Thoracic aorta (tissue), 2 donors: ENCODE measurements at regions not wholly inside any gene's neighbourhood (a gene's known extent, or its start where the extent isn't known, plus 50 kb on each side); places are given as distances from the start of the nearest gene placed in this dataset.

Source experiments
- ATAC-seq: fragments of 150-250 bp; one replicate; pipeline ENCODE4 v1.8.0; 2017; ENCODE audit warnings: low read depth; ENCODE audit not compliant: insufficient number of reproducible peaks, low FRiP score
- DNase-seq: peaks from one replicate; pipeline ENCODE4 v3.0.0-alpha.2; 2020; ENCODE audit warnings: low spot score
- H3K27ac ChIP-seq, 2 donors: fragments of 200-600 bp; sonication (generic); 1 replicate in 1 of 2; 2 replicates in 1 of 2; pipeline ENCODE4 v1.5.1; 2016; ENCODE audit warnings: mild to moderate bottlenecking in 2 of 2, moderate library complexity in 2 of 2
- H3K27me3 ChIP-seq: fragments of 200-600 bp; sonication (generic); replicated peaks from 2 replicates; pipeline ENCODE4 v1.6.0; 2016; ENCODE audit warnings: mild to moderate bottlenecking; ENCODE audit not compliant: insufficient read depth
- H3K36me3 ChIP-seq: fragments of 200-600 bp; sonication (generic); one replicate; pipeline ENCODE4 v1.5.1; 2016
- H3K4me1 ChIP-seq, 2 donors: fragments of 200-600 bp; sonication (generic); 1 replicate in 1 of 2; 2 replicates in 1 of 2; pipeline versions ENCODE4 v1.5.1 to v1.6.0; 2016; ENCODE audit warnings: low read depth in 2 of 2, mild to moderate bottlenecking in 1 of 2; ENCODE audit not compliant: control insufficient read depth in 1 of 2
- H3K4me3 ChIP-seq: fragments of 200-600 bp; sonication (generic); 2 replicates; pipeline ENCODE4 v1.5.1; 2016; ENCODE audit warnings: mild to moderate bottlenecking
- H3K9me3 ChIP-seq: fragments of 200-600 bp; sonication (generic); 2 replicates; pipeline ENCODE4 v1.5.1; 2016
- TF ChIP-seq, protein P1 (sequence below): fragments of 200-600 bp; sonication (generic); IDR thresholded peaks from one replicate; pipeline ENCODE4 v1.5.1; 2019; ENCODE audit warnings: antibody characterized with exemption

- DNase-seq (no peak), ATAC-seq (no peak)
- TF ChIP-seq, protein P1, sequence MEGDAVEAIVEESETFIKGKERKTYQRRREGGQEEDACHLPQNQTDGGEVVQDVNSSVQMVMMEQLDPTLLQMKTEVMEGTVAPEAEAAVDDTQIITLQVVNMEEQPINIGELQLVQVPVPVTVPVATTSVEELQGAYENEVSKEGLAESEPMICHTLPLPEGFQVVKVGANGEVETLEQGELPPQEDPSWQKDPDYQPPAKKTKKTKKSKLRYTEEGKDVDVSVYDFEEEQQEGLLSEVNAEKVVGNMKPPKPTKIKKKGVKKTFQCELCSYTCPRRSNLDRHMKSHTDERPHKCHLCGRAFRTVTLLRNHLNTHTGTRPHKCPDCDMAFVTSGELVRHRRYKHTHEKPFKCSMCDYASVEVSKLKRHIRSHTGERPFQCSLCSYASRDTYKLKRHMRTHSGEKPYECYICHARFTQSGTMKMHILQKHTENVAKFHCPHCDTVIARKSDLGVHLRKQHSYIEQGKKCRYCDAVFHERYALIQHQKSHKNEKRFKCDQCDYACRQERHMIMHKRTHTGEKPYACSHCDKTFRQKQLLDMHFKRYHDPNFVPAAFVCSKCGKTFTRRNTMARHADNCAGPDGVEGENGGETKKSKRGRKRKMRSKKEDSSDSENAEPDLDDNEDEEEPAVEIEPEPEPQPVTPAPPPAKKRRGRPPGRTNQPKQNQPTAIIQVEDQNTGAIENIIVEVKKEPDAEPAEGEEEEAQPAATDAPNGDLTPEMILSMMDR: no peak
- H3K27ac ChIP-seq: no peak overlapping the region
- H3K4me3 ChIP-seq: no peak overlapping the region
- no peaks in the 10 kb centered on the region for H3K9me3 ChIP-seq
- peaks cover 6 to 26% of the 10 kb centered on the region in 2 donors for H3K4me1 ChIP-seq
- no peaks in the 10 kb centered on the region for H3K27me3 ChIP-seq
- H3K36me3 ChIP-seq: no peaks in the 10 kb centered on the region
Measured at GRCh38 chrX:68992821-68993397, 164.1 kb downstream of the EFNB1 start.

GRCh38 chrX:68991691-68992345 is 163.0 kb downstream of the EFNB1 start:
- H3K27me3 ChIP-seq: no peaks in the 10 kb centered on the region
- DNase-seq: no peak

GRCh38 chrX:68990948-68991347 is 162.1 kb downstream of the EFNB1 start:
- TF ChIP-seq, protein P1: no peak
- H3K4me3 ChIP-seq: no peak overlapping the region
- no peaks in the 10 kb centered on the region for H3K36me3 ChIP-seq
- H3K4me1 ChIP-seq: peaks cover 4 to 19% of the 10 kb centered on the region in 2 donors
- no peaks in the 10 kb centered on the region for H3K9me3 ChIP-seq
- DNase-seq (no peak), ATAC-seq (no peak)
- no peaks in the 10 kb centered on the region for H3K27me3 ChIP-seq
- H3K27ac ChIP-seq: no peak overlapping the region

More at GRCh38 chrX:68991691-68992345, 163.0 kb downstream of the EFNB1 start:
- TF ChIP-seq, protein P1: no peak
- H3K4me1 ChIP-seq: peaks cover 4 to 26% of the 10 kb centered on the region in 2 donors
- no peaks in the 10 kb centered on the region for H3K9me3 ChIP-seq
- H3K27ac ChIP-seq: no peak overlapping the region
- no peaks in the 10 kb centered on the region for H3K36me3 ChIP-seq
- no peak overlapping the region for H3K4me3 ChIP-seq
- ATAC-seq: no peak

DNA sequence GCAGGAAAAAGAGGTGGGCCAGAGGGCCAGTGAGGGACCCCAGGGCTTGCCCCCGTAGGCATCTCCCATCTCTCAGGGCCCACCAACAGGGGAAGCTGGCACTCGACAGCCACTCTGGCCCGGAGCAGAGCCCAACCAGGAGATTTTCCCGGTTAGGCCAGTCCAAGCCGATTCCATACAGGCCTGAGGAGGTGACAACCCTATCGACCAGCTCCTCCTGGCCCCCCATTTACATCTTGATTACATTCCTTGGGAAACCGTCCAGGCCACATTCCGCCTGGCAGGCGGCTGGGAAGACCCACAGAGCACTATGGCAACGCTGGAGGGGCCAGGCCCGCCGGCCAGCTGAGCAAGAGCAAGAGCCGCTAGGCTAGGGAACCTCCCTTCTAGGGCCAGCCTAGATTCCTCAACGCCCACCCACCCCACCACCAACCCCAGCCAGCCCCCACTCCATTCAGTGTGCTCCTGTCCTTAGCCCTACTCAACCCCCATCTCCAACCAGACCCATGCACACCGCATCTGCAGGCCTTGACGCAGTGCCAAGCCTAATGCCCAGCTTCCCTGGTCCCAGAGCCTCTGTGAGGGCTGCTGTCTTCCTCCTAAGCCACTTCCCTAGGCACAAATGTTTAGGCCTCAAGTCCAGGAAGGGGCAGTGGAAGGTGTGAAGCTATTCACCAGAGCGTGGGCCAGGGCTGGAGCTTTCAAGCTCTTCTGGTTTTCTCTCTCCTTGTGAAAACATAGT is 161.2 kb downstream of the EFNB1 start:
- Histone ChIP-seq H3K36me3 (no peaks in the 10 kb centered on the region), H3K4me1 (peaks cover 0 to 11% of the 10 kb centered on the region in 2 donors), H3K27me3 (no peaks in the 10 kb centered on the region), H3K9me3 (no peaks in the 10 kb centered on the region), H3K27ac (peak overlapping the region in 1 of 2 donors; percentile 49), H3K4me3 (no peak overlapping the region)
- DNase-seq (no peak), ATAC-seq (no peak)
- TF ChIP-seq, protein P1: no peak

DNA sequence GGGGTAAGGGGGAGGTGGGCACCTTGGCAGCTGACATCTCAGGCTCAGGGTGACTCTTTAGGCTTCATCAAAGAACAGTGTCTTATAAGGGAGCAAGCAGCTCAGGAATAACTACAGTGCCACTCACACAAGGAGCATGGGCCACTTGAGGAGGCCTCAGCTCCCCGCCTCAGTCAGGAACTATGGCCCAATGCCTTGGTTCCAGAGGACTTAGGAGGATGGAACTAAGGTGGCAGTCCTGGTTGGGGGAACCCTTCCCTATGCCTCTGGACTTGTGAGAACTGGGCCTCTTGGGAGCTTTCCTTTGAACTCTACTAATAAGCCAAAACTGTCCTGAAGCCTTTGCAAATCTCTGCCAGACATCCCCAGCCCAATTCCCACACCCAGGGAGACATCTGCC is 160.6 kb downstream of the EFNB1 start:
- TF ChIP-seq, protein P1: no peak
- H3K9me3 ChIP-seq: no peaks in the 10 kb centered on the region
- H3K36me3 ChIP-seq: no peaks in the 10 kb centered on the region
- no peaks in the 10 kb centered on the region for H3K27me3 ChIP-seq
- H3K27ac ChIP-seq: peak overlapping the region in 1 of 2 donors; percentile 49
- no peak overlapping the region for H3K4me3 ChIP-seq
- H3K4me1 ChIP-seq: peaks cover 0 to 11% of the 10 kb centered on the region in 2 donors
- DNase-seq (no peak), ATAC-seq (no peak)
